ENCODE measurements at regions not wholly inside any gene's neighbourhood (a gene's known extent, or its start where the extent isn't known, plus 50 kb on each side); places are given as distances from the start of the nearest gene placed in this dataset.

DNA sequence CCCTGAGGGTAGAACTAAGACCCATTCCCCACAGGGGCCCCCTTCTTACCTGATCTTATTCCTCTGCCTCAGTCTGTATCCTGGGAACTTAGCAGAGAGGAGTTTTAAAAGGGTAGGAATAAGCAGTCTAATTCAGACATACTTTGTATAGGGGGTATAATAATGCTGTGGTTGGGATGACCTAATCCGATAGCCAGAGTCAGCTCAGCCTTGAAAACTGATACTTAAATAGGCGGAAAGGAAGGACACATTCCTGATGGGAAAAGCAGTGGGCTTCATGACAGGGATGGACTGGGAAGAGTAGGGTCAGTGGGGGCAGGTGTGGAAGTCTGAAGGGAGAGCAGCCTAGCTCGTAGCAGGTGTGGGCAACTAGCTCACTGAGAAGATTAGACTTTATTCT is 52.2 kb upstream of the TESK1 start:
- POLR2A ChIA-PET (ENCODE audit: low non-redundant PET), result no interaction called here

DNA sequence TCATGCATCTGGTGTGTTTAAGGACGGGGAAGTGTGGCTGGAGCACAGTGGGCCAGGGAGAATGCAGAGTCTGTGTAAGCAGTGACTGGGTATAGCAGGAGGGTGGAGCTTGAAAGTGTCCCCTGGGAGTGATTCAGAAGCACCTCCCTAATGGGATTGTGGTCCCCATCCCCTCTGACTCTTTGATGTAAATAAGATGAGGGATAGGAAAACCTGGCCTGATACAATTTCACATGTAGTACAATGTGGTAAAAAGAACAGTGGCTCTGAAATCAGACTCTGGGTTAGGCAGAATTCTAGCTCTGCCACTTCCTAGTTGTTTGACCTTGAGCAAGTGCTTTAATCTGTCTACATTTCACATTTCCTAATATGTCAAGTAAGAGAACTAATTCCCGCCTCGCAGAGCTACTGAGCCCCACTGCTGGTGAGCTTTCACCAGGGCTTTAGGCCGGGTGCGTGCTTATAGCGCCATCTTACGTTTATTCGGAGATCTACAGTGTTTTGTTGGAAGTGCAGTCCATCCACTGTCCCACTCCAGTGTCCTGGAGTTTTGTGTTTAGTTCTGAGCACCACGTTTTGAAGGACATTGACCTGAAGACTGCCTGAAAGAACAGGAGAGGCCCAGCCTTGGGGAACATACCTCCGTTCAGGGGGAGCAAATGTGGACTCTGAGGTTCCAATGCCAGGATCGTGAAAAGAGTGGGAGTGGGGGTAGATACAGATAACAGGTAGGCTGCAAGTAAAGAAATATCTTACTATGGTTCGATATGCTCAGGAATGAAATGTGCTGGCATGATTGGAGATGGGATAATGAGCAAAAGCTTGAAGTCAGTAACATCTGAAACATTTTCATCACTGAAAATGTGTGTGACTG is 51.2 kb upstream of the TESK1 start:
- ChIA-PET POLR2A (ENCODE audit: low non-redundant PET) (no interaction called here), CTCF (interaction anchor here (0.6 to 1.7 kb wide), 12 partner anchors 8 to 794 kb away, joined by 3 to 17 read pairs (median 4); partner anchors contain the start of genes ATOSB, FANCG, RUSC2 and STOML2)
- Histone ChIP-seq H3K9me3 (ENCODE audit: low read depth, low read length, poor library complexity, severe bottlenecking) (no peaks in the 10 kb centered on the region), H3K4me3 (ENCODE audit: low read depth, low read length, poor library complexity, severe bottlenecking) (no peak overlapping the region), H3K4me1 (ENCODE audit: insufficient read depth, low read length, poor library complexity, severe bottlenecking) (peaks cover 3% of the 10 kb centered on the region), H3K36me3 (ENCODE audit: insufficient read depth, low read length, poor library complexity, severe bottlenecking) (peaks cover 2% of the 10 kb centered on the region), H3K27me3 (replicated peaks; ENCODE audit: insufficient read depth, low read depth, low read length, poor library complexity) (no peaks in the 10 kb centered on the region), H3K27ac (ENCODE audit: low read depth, low read length, poor library complexity, severe bottlenecking) (no peak overlapping the region)
- intact Hi-C loops (cut with micrococcal nuclease; ENCODE audit: unreplicated experiment), result loop anchor here (1.0 to 2.0 kb wide), 3 partner anchors 65 to 437 kb away; no protein-coding TSS in a partner anchor
- DNase-seq (ENCODE audit: low spot score), result peak; percentile 90
- TF ChIP-seq EZH2 (IDR thresholded peaks at IDR 0.05; ENCODE audit: borderline replicate concordance, low read depth, low read length, poor library complexity, severe bottlenecking) (no peak), CTCF (conservative IDR thresholded peaks at IDR 0.05; ENCODE audit: low read depth, low read length) (peak; percentile 91)
- BruUV-seq (replicated peaks), result no TSS peak

More for the DNA sequence above, 52.2 kb upstream of the TESK1 start:
- intact Hi-C loops (cut with micrococcal nuclease; ENCODE audit: unreplicated experiment), result no loop called here
- no peak for DNase-seq (ENCODE audit: low spot score)
- Histone ChIP-seq H3K36me3 (ENCODE audit: insufficient read depth, low read length, poor library complexity, severe bottlenecking) (no peaks in the 10 kb centered on the region), H3K4me3 (ENCODE audit: low read depth, low read length, poor library complexity, severe bottlenecking) (no peak overlapping the region), H3K27me3 (replicated peaks; ENCODE audit: insufficient read depth, low read depth, low read length, poor library complexity) (no peaks in the 10 kb centered on the region), H3K4me1 (ENCODE audit: insufficient read depth, low read length, poor library complexity, severe bottlenecking) (peaks cover 3% of the 10 kb centered on the region), H3K27ac (ENCODE audit: low read depth, low read length, poor library complexity, severe bottlenecking) (no peak overlapping the region), H3K9me3 (ENCODE audit: low read depth, low read length, poor library complexity, severe bottlenecking) (no peaks in the 10 kb centered on the region)
- TF ChIP-seq CTCF (conservative IDR thresholded peaks at IDR 0.05; ENCODE audit: low read depth, low read length), result no peak
- no peak for TF ChIP-seq EZH2 (IDR thresholded peaks at IDR 0.05; ENCODE audit: borderline replicate concordance, low read depth, low read length, poor library complexity, severe bottlenecking)
- CTCF ChIA-PET, result interaction anchor here (1.0 to 1.7 kb wide), 4 partner anchors 63 to 473 kb away, joined by 3 to 17 read pairs (median 6); partner anchors contain the start of genes FANCG and RUSC2
- BruUV-seq (replicated peaks), result no TSS peak

DNA sequence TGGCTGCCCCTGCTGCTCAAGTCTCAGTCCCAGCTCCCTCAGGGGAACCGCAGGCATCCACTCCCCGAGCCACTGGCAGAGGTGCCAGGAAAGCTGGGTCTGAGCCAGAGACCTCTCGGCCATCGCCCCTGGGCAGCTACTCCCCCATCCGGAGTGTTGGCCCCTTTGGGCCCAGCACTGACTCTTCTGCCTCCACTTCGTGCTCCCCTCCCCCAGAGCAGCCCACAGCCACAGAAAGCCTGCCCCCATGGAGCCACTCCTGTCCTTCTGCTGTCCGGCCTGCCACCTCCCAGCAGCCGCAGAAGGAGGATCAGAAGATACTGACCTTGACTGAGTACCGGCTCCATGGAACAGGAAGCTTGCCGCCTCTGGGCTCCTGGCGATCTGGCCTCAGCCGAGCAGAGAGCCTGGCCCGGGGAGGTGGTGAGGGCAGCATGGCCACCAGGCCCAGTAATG is 49.8 kb upstream of the TESK1 start:
- Histone ChIP-seq H3K9me3 (ENCODE audit: low read depth, low read length, poor library complexity, severe bottlenecking) (no peaks in the 10 kb centered on the region), H3K27me3 (replicated peaks; ENCODE audit: insufficient read depth, low read depth, low read length, poor library complexity) (no peaks in the 10 kb centered on the region), H3K36me3 (ENCODE audit: insufficient read depth, low read length, poor library complexity, severe bottlenecking) (peaks cover 2% of the 10 kb centered on the region), H3K4me3 (ENCODE audit: low read depth, low read length, poor library complexity, severe bottlenecking) (no peak overlapping the region), H3K4me1 (ENCODE audit: insufficient read depth, low read length, poor library complexity, severe bottlenecking) (peaks cover 3% of the 10 kb centered on the region), H3K27ac (ENCODE audit: low read depth, low read length, poor library complexity, severe bottlenecking) (no peak overlapping the region)
- intact Hi-C loops (cut with micrococcal nuclease; ENCODE audit: unreplicated experiment), result loop anchor here (2.0 kb wide), 1 partner anchor 74 kb away; no protein-coding TSS in a partner anchor
- BruUV-seq (replicated peaks), result no TSS peak
- TF ChIP-seq CTCF (conservative IDR thresholded peaks at IDR 0.05; ENCODE audit: low read depth, low read length), result no peak
- TF ChIP-seq EZH2 (IDR thresholded peaks at IDR 0.05; ENCODE audit: borderline replicate concordance, low read depth, low read length, poor library complexity, severe bottlenecking), result no peak
- CTCF ChIA-PET, result no interaction called here
- POLR2A ChIA-PET (ENCODE audit: low non-redundant PET), result no interaction called here
- DNase-seq (ENCODE audit: low spot score), result no peak

Data from A673 (cell line).